GM12875 (cell line): ENCODE measurements at regions not wholly inside any gene's neighbourhood (a gene's known extent, or its start where the extent isn't known, plus 50 kb on each side); places are given as distances from the start of the nearest gene placed in this dataset.
"Not testable (repeated sequence)": the region's sequence is repeated elsewhere in the genome, so short reads cannot be mapped to it uniquely, and the experiment has no call there.

Experiments
- H3K4me3 ChIP-seq: one replicate; pipeline ENCODE4 v1.5.1; 2011; ENCODE audit warnings: low read depth, low read length, control low read depth
- CTCF ChIP-seq: IDR thresholded peaks from 2 replicates; pipeline ENCODE4 v1.5.1; 2011; ENCODE audit warnings: low read depth, mild to moderate bottlenecking, control low read depth, inconsistent platforms, low read length, moderate library complexity, borderline replicate concordance; ENCODE audit not compliant: insufficient read depth

- H3K4me3 ChIP-seq = no peak overlapping the region
- no peak for TF ChIP-seq CTCF
These were observed 254.8 kb upstream of the SULF2 start for GRCh38 chr20:48040051-48040450.

GRCh38 chr20:48039514-48039913 lies 254.2 kb upstream of the SULF2 start:
- H3K4me3 ChIP-seq = no peak overlapping the region
- no peak for TF ChIP-seq CTCF

- no peak for TF ChIP-seq CTCF
- H3K4me3 ChIP-seq = no peak overlapping the region
These were observed 253.4 kb upstream of the SULF2 start for GRCh38 chr20:48038713-48039112.

- H3K4me3 ChIP-seq = not testable (repeated sequence)
These were observed 252.5 kb upstream of the SULF2 start for GRCh38 chr20:48037798-48038197.

GRCh38 chr20:48035961-48036731 lies 250.9 kb upstream of the SULF2 start:
- no peak for TF ChIP-seq CTCF

GRCh38 chr20:48034751-48035150 lies 249.5 kb upstream of the SULF2 start:
- no peak overlapping the region for H3K4me3 ChIP-seq
- no peak for TF ChIP-seq CTCF

More at GRCh38 chr20:48035961-48036731, 250.9 kb upstream of the SULF2 start:
- H3K4me3 ChIP-seq = no peak overlapping the region

GRCh38 chr20:48033005-48033404 lies 247.7 kb upstream of the SULF2 start:
- H3K4me3 ChIP-seq = not testable (repeated sequence)

GRCh38 chr20:48031122-48031521 lies 245.8 kb upstream of the SULF2 start:
- no peak for TF ChIP-seq CTCF
- H3K4me3 ChIP-seq = no peak overlapping the region
